IMR-90 (cell line): ENCODE measurements at regions not wholly inside any gene's neighbourhood (a gene's known extent, or its start where the extent isn't known, plus 50 kb on each side); places are given as distances from the start of the nearest gene placed in this dataset.

Experiments used
- ATAC-seq: fragments of 200-7000 bp; cut with Tn5 transposase; 2 replicates; pipeline ENCODE4 v1.9.1; 2020; ENCODE audit warnings: low read depth, mild to moderate bottlenecking, moderate library complexity
- BruUV-seq: library from RNA; stranded (reverse); fragments of 400-500 nt; replicated peaks from 2 replicates; lab custom pipeline; 2021; lab: Mats Ljungman, UMichigan
- CTCF ChIA-PET: fragments of 300-600 bp; formaldehyde crosslinking; extraction: SDS; loops from one replicate; lab custom pipeline; 2021; ENCODE audit warnings: antibody characterized with exemption; lab: Yijun Ruan, JAX
- POLR2A ChIA-PET: fragments of 300-600 bp; sonication (Branson Sonifier 250); formaldehyde crosslinking; loops from one replicate; lab custom pipeline; 2022; ENCODE audit warnings: antibody characterized with exemption; ENCODE audit not compliant: unreplicated experiment; lab: Charles Lee
- DNase-seq: peaks from one replicate; pipeline ENCODE4 v3.0.0; 2013
- H2AFZ ChIP-seq: replicated peaks from 2 replicates; pipeline ENCODE3; 2013; ENCODE audit warnings: low read length, mild to moderate bottlenecking; ENCODE audit not compliant: poor library complexity
- H2AK5ac ChIP-seq: 2 replicates; pipeline ENCODE4 v1.6.1; 2013; ENCODE audit warnings: low read depth, low read length, inconsistent platforms
- H2AK9ac ChIP-seq: replicated peaks from 2 replicates; pipeline ENCODE3; 2013; ENCODE audit warnings: mild to moderate bottlenecking, low read depth, low read length, moderate library complexity; ENCODE audit not compliant: poor library complexity
- H2BK120ac ChIP-seq: 2 replicates; pipeline ENCODE4 v1.6.1; 2013; ENCODE audit warnings: low read depth, low read length, inconsistent platforms
- H2BK15ac ChIP-seq: 3 replicates; pipeline ENCODE4 v1.6.1; 2013; ENCODE audit warnings: low read depth, low read length, inconsistent platforms
- H2BK20ac ChIP-seq: 2 replicates; pipeline ENCODE4 v1.6.1; 2013; ENCODE audit warnings: low read depth, mild to moderate bottlenecking, inconsistent platforms, low read length, moderate library complexity
- H2BK5ac ChIP-seq: 2 replicates; pipeline ENCODE4 v1.6.1; 2013; ENCODE audit warnings: mild to moderate bottlenecking, low read depth, low read length, inconsistent platforms; ENCODE audit not compliant: poor library complexity, severe bottlenecking
- H3K14ac ChIP-seq: replicated peaks from 2 replicates; pipeline ENCODE4 v1.6.1; 2013; ENCODE audit warnings: low read depth, low read length, inconsistent platforms
- H3K18ac ChIP-seq: 2 replicates; pipeline ENCODE4 v1.6.1; 2013; ENCODE audit warnings: low read depth, low read length, control low read depth
- H3K23ac ChIP-seq: 2 replicates; pipeline ENCODE4 v1.6.1; 2013; ENCODE audit warnings: low read depth, low read length, inconsistent platforms
- H3K27ac ChIP-seq: 2 replicates; pipeline ENCODE4 v1.5.1; 2013; ENCODE audit warnings: mild to moderate bottlenecking, control low read depth, low read length; ENCODE audit not compliant: insufficient read depth
- H3K27me3 ChIP-seq: 2 replicates; pipeline ENCODE4 v1.6.1; 2013; ENCODE audit warnings: low read length; ENCODE audit not compliant: control insufficient read depth, insufficient read depth
- H3K36me3 ChIP-seq: 2 replicates; pipeline ENCODE4 v1.6.1; 2013; ENCODE audit warnings: low read length, mixed read lengths; ENCODE audit not compliant: control insufficient read depth, insufficient read depth
- H3K4ac ChIP-seq: 2 replicates; pipeline ENCODE4 v1.6.1; 2013; ENCODE audit warnings: low read depth, low read length, inconsistent platforms
- H3K4me1 ChIP-seq: 2 replicates; pipeline ENCODE4 v1.6.1; 2013; ENCODE audit warnings: low read length, mixed read lengths; ENCODE audit not compliant: control insufficient read depth, insufficient read depth
- H3K4me2 ChIP-seq: 2 replicates; pipeline ENCODE4 v1.6.1; 2013; ENCODE audit warnings: low read depth, mild to moderate bottlenecking, control low read depth, low read length, moderate library complexity
- H3K4me3 ChIP-seq: 2 replicates; pipeline ENCODE4 v1.5.1; 2013; ENCODE audit warnings: low read depth, mild to moderate bottlenecking, control low read depth, low read length, moderate library complexity; ENCODE audit not compliant: insufficient read depth
- H3K56ac ChIP-seq: 2 replicates; pipeline ENCODE4 v1.6.1; 2013; ENCODE audit warnings: low read length, inconsistent platforms; ENCODE audit not compliant: insufficient read depth; ENCODE audit errors: extremely low read depth
- H3K79me1 ChIP-seq, 2 experiments: 2 replicates each; pipeline ENCODE4 v1.6.1; 2013; ENCODE audit warnings: low read length in 2 of 2, inconsistent platforms in 1 of 2, low read depth in 1 of 2
- H3K9ac ChIP-seq: 2 replicates; pipeline ENCODE4 v1.6.1; 2013; ENCODE audit warnings: low read depth, low read length, control low read depth
- H3K9me1 ChIP-seq: 2 replicates; pipeline ENCODE4 v1.6.1; 2013; ENCODE audit warnings: low read length, inconsistent platforms; ENCODE audit not compliant: insufficient read depth
- H3K9me3 ChIP-seq: 2 replicates; pipeline ENCODE4 v1.6.1; 2013; ENCODE audit warnings: low read length; ENCODE audit not compliant: control insufficient read depth, insufficient read depth
- H4K20me1 ChIP-seq: 2 replicates; pipeline ENCODE4 v1.6.1; 2013; ENCODE audit warnings: low read length, inconsistent platforms; ENCODE audit not compliant: insufficient read depth
- H4K5ac ChIP-seq: 2 replicates; pipeline ENCODE4 v1.6.1; 2013; ENCODE audit warnings: mild to moderate bottlenecking, low read depth, low read length, control low read depth
- H4K8ac ChIP-seq, 2 experiments: 2 replicates each; pipeline ENCODE4 v1.6.1; 2013; ENCODE audit warnings: low read depth in 2 of 2, low read length in 2 of 2, control low read depth in 1 of 2, inconsistent platforms in 1 of 2
- H4K91ac ChIP-seq: 2 replicates; pipeline ENCODE4 v1.6.1; 2013; ENCODE audit warnings: low read depth, low read length, inconsistent platforms; ENCODE audit not compliant: insufficient read depth
- FOS ChIP-seq: fragments of 150-350 bp; IDR thresholded peaks from 2 replicates; pipeline ENCODE4 v1.6.1; 2016; ENCODE audit warnings: low read depth, low read length
- MAFK ChIP-seq: IDR thresholded peaks from 2 replicates; pipeline ENCODE4 v1.6.1; 2012; ENCODE audit warnings: low read depth, low read length, improper control_type of control experiment
- MAZ ChIP-seq: IDR thresholded peaks from 2 replicates; pipeline ENCODE4 v1.6.1; 2012; ENCODE audit warnings: low read depth, mild to moderate bottlenecking, low read length, improper control_type of control experiment, moderate library complexity, borderline replicate concordance
- MXI1 ChIP-seq: IDR thresholded peaks from 2 replicates; pipeline ENCODE4 v1.6.1; 2012; ENCODE audit warnings: low read depth, mild to moderate bottlenecking, low read length, moderate library complexity, borderline replicate concordance
- RAD21 ChIP-seq: IDR thresholded peaks from 2 replicates; pipeline ENCODE4 v1.6.1; 2012; ENCODE audit warnings: low read length, improper control_type of control experiment
- RFX5 ChIP-seq: IDR thresholded peaks from 2 replicates; pipeline ENCODE4 v1.8.0; 2012; ENCODE audit warnings: low read depth, mild to moderate bottlenecking, low read length, moderate library complexity
- SMC3 ChIP-seq: fragments of 150-350 bp; IDR thresholded peaks from 2 replicates; pipeline ENCODE4 v1.6.1; 2016; ENCODE audit warnings: low read depth, mild to moderate bottlenecking, antibody characterized with exemption, low read length, moderate library complexity
- whole genome bisulfite sequencing, 2 experiments: methylation state at CpG; one replicate each; pipeline versions ENCODE4 v1.1.5 to v1.1.7; 2013; ENCODE audit warnings: missing lambda C conversion rate in 2 of 2; ENCODE audit not compliant: insufficient read length in 1 of 2; ENCODE audit errors: extremely low coverage in 2 of 2; 5-methylcytosine and 5-hydroxymethylcytosine counted together
- dilution Hi-C: fragments of 300-500 bp; cut with HindIII; formaldehyde crosslinking; loops from one replicate; pipeline ENCODE4 v1.14.3; 2018; ENCODE audit warnings: low sequenced_read_pairs; ENCODE audit not compliant: unreplicated experiment
- in situ Hi-C: fragments of 300-500 bp; cut with MboI; formaldehyde crosslinking; loops from 3 replicates; pipeline ENCODE4 v1.14.3; 2019; ENCODE audit warnings: low sequenced_read_pairs, inconsistent platforms, mixed read lengths
- intact Hi-C: fragments of 100-400 bp; cut with micrococcal nuclease; formaldehyde crosslinking; loops from 2 replicates; pipeline ENCODE4 v1.10.0; 2022

DNA sequence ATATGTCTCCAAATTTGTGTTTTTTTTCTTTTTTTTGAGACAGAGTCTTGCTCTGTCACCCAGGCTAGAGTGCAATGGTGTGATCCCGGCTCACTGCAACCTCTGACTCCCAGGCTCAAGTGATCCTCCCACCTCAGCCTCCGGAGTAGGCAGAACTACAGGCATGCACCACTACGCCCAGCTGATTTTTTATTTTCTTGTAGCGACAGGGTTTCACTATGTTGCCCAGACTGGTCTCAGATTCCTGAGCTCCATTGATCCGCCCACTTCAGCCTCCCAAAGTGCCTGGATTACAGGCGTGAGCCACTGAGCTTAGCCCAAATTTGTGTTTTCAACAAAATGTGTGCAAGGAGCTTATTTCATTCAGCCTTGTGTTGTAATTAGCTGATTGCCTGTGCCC lies 59.0 kb upstream of the IFFO2 start:
- CTCF ChIA-PET, result interaction anchor here (1.2 kb wide), 1 partner anchor 102 kb away, joined by 3 read pairs; no protein-coding TSS in a partner anchor
- Histone ChIP-seq H3K14ac (no peak overlapping the region), H2AFZ (no peak overlapping the region), H3K36me3 (no peaks in the 10 kb centered on the region), H3K56ac (no peak overlapping the region), H3K18ac (no peak overlapping the region), H3K27ac (no peak overlapping the region), H4K5ac (no peak overlapping the region), H2BK5ac (no peak overlapping the region), H2BK20ac (no peak overlapping the region), H4K20me1 (no peaks in the 10 kb centered on the region), H2BK120ac (no peak overlapping the region), H3K4ac (no peak overlapping the region), H3K4me2 (no peak overlapping the region), H2AK9ac (no peak overlapping the region), H4K91ac (no peak overlapping the region), H3K79me1 (no peaks in the 10 kb centered on the region), H3K23ac (no peak overlapping the region), H3K27me3 (no peaks in the 10 kb centered on the region), H2AK5ac (no peak overlapping the region), H4K8ac (no peak overlapping the region), H3K4me3 (no peak overlapping the region), H3K9ac (no peak overlapping the region), H3K9me1 (peaks cover 16% of the 10 kb centered on the region), H3K4me1 (peaks cover 12% of the 10 kb centered on the region), H2BK15ac (no peak overlapping the region), H3K9me3 (no peaks in the 10 kb centered on the region)
- in situ Hi-C loops, result no loop called here
- POLR2A ChIA-PET, result interaction anchor here (0.5 kb wide), 1 partner anchor 93 kb away, joined by 8 read pairs; no protein-coding TSS in a partner anchor
- TF ChIP-seq FOS, result no peak
- no peak for TF ChIP-seq MAFK
- TF ChIP-seq SMC3, result no peak
- no peak for TF ChIP-seq RFX5
- TF ChIP-seq MXI1, result no peak
- no peak for TF ChIP-seq MAZ
- no peak for TF ChIP-seq RAD21
- ATAC-seq (no peak), DNase-seq (no peak)
- intact Hi-C loops, result no loop called here
- WGBS, 2 experiments, result 95% methylated on average over 4 of the region's 6 CpGs; no CpG with 5 or more reads in 1 of the 2 experiments
- BruUV-seq, result no TSS peak
- dilution Hi-C loops, result no loop called here
